HEK293 (cell line): ENCODE measurements at regions not wholly inside any gene's neighbourhood (a gene's known extent, or its start where the extent isn't known, plus 50 kb on each side); places are given as distances from the start of the nearest gene placed in this dataset.

ENCODE experiments used
- KLF7 ChIP-seq: fragments of 450-650 bp; formaldehyde crosslinking; IDR thresholded peaks from 2 replicates; pipeline ENCODE4 v1.5.1; 2016; ENCODE audit warnings: missing biosample characterization, missing genetic modification characterization, borderline replicate concordance
- SALL2 ChIP-seq: fragments of 450-650 bp; formaldehyde crosslinking; IDR thresholded peaks from 2 replicates; pipeline ENCODE4 v1.5.0; 2017; ENCODE audit warnings: missing biosample characterization, mild to moderate bottlenecking, missing genetic modification characterization, borderline replicate concordance
- SP2 ChIP-seq: fragments of 450-650 bp; formaldehyde crosslinking; IDR thresholded peaks from 2 replicates; pipeline ENCODE4 v1.5.1; 2016; ENCODE audit warnings: missing biosample characterization, missing genetic modification characterization
- ZBTB1 ChIP-seq: fragments of 450-650 bp; formaldehyde crosslinking; IDR thresholded peaks from 2 replicates; pipeline ENCODE4 v1.5.1; 2016; ENCODE audit warnings: missing biosample characterization, missing genetic modification characterization
- ZBTB8A ChIP-seq: fragments of 450-650 bp; formaldehyde crosslinking; IDR thresholded peaks from 2 replicates; pipeline ENCODE4 v1.5.1; 2016; ENCODE audit warnings: missing biosample characterization, missing genetic modification characterization
- ZNF114 ChIP-seq: fragments of 450-650 bp; formaldehyde crosslinking; IDR thresholded peaks from 2 replicates; pipeline ENCODE4 v1.5.0; 2017; ENCODE audit warnings: missing biosample characterization, missing genetic modification characterization
- ZNF239 ChIP-seq: fragments of 450-650 bp; formaldehyde crosslinking; IDR thresholded peaks from 2 replicates; pipeline ENCODE4 v1.5.1; 2016; ENCODE audit warnings: missing biosample characterization, missing genetic modification characterization
- ZNF274 ChIP-seq, 2 experiments: fragments of 200-500 bp in 1 of 2; fragments of 450-650 bp in 1 of 2; sonication (Bioruptor generic) in 1 of 2; formaldehyde crosslinking in 1 of 2; IDR thresholded peaks; 2 replicates each; pipeline versions ENCODE4 v1.5.1 to v1.6.1; 2014 to 2016; ENCODE audit warnings: borderline replicate concordance in 1 of 2, inconsistent platforms in 1 of 2, low read length in 1 of 2, missing biosample characterization in 1 of 2, missing genetic modification characterization in 1 of 2
- ZNF747 ChIP-seq: fragments of 450-650 bp; formaldehyde crosslinking; IDR thresholded peaks from 2 replicates; pipeline ENCODE4 v1.5.1; 2016; ENCODE audit warnings: missing biosample characterization, missing genetic modification characterization
- TF ChIP-seq, protein P1 (sequence below): fragments of 450-650 bp; formaldehyde crosslinking; IDR thresholded peaks from 2 replicates; pipeline ENCODE4 v1.5.1; 2016; ENCODE audit warnings: missing biosample characterization, missing genetic modification characterization
- TF ChIP-seq, protein P2 (sequence below): fragments of 450-650 bp; formaldehyde crosslinking; IDR thresholded peaks from 2 replicates; pipeline ENCODE4 v1.5.1; 2016; ENCODE audit warnings: missing biosample characterization, missing genetic modification characterization
- TF ChIP-seq, protein P3 (sequence below): fragments of 450-650 bp; formaldehyde crosslinking; IDR thresholded peaks from 2 replicates; pipeline ENCODE4 v1.5.1; 2016; ENCODE audit warnings: missing biosample characterization, missing genetic modification characterization
- TF ChIP-seq, protein P4 (sequence below): fragments of 450-650 bp; formaldehyde crosslinking; IDR thresholded peaks from 2 replicates; pipeline ENCODE4 v1.5.1; 2017; ENCODE audit warnings: missing biosample characterization, missing genetic modification characterization

DNA sequence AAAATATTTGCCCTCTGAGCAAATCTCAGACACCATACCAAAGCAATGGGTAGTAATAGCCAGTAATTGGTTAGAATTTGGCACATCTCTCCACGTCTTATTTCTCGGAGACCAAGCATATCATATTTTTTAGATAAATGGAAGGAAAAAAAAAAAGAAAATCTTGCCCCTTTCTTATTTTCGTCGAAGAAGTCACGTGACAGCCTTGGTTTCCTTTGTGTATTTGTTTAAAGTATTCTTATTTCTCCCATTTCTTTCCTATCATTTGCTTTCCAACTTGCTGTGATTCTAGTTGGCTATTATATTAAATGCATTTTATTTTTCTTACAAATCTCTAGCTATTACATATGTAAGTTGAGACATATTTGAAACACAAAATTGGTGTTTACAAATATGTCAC, 2155.9 kb downstream of the PCDH9 start:
- TF ChIP-seq ZNF274 (IDR thresholded peaks at IDR 0.05; ENCODE audit: low read length) (no peak), ZNF274 (tag by site-specific recombination; IDR thresholded peaks at IDR 0.05; ENCODE audit: borderline replicate concordance) (no peak), ZBTB1 (no peak), KLF7 (tag by site-specific recombination) (no peak), ZNF747 (tag by site-specific recombination) (no peak), ZBTB8A (tag by site-specific recombination) (no peak), ZNF114 (tag by site-specific recombination) (no peak), SP2 (no peak), ZNF239 (tag by site-specific recombination) (no peak), SALL2 (no peak)
- TF ChIP-seq, protein P1, sequence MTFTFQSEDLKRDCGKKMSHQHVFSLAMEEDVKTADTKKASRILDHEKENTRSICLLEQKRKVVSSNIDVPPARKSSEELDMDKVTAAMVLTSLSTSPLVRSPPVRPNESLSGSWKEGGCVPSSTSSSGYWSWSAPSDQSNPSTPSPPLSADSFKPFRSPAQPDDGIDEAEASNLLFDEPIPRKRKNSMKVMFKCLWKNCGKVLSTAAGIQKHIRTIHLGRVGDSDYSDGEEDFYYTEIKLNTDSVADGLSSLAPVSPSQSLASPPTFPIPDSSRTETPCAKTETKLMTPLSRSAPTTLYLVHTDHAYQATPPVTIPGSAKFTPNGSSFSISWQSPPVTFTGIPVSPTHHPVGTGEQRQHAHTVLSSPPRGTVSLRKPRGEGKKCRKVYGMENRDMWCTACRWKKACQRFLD (tag by site-specific recombination), result no peak
- TF ChIP-seq, protein P2, sequence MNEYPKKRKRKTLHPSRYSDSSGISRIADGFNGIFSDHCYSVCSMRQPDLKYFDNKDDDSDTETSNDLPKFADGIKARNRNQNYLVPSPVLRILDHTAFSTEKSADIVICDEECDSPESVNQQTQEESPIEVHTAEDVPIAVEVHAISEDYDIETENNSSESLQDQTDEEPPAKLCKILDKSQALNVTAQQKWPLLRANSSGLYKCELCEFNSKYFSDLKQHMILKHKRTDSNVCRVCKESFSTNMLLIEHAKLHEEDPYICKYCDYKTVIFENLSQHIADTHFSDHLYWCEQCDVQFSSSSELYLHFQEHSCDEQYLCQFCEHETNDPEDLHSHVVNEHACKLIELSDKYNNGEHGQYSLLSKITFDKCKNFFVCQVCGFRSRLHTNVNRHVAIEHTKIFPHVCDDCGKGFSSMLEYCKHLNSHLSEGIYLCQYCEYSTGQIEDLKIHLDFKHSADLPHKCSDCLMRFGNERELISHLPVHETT (tag by site-specific recombination), result no peak
- TF ChIP-seq, protein P3, sequence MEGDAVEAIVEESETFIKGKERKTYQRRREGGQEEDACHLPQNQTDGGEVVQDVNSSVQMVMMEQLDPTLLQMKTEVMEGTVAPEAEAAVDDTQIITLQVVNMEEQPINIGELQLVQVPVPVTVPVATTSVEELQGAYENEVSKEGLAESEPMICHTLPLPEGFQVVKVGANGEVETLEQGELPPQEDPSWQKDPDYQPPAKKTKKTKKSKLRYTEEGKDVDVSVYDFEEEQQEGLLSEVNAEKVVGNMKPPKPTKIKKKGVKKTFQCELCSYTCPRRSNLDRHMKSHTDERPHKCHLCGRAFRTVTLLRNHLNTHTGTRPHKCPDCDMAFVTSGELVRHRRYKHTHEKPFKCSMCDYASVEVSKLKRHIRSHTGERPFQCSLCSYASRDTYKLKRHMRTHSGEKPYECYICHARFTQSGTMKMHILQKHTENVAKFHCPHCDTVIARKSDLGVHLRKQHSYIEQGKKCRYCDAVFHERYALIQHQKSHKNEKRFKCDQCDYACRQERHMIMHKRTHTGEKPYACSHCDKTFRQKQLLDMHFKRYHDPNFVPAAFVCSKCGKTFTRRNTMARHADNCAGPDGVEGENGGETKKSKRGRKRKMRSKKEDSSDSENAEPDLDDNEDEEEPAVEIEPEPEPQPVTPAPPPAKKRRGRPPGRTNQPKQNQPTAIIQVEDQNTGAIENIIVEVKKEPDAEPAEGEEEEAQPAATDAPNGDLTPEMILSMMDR (tag by site-specific recombination), result no peak
- TF ChIP-seq, protein P4, sequence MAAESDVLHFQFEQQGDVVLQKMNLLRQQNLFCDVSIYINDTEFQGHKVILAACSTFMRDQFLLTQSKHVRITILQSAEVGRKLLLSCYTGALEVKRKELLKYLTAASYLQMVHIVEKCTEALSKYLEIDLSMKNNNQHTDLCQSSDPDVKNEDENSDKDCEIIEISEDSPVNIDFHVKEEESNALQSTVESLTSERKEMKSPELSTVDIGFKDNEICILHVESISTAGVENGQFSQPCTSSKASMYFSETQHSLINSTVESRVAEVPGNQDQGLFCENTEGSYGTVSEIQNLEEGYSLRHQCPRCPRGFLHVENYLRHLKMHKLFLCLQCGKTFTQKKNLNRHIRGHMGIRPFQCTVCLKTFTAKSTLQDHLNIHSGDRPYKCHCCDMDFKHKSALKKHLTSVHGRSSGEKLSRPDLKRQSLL (tag by site-specific recombination), result no peak
